GM06990 (cell line): ENCODE measurements at regions not wholly inside any gene's neighbourhood (a gene's known extent, or its start where the extent isn't known, plus 50 kb on each side); places are given as distances from the start of the nearest gene placed in this dataset.

Experiments used
- DNase-seq: peaks from one replicate; pipeline ENCODE4 v3.0.0-alpha.2; 2011; ENCODE audit not compliant: insufficient read length; ENCODE audit errors: extremely low read depth
- H3K27me3 ChIP-seq: replicated peaks from 2 replicates; pipeline ENCODE4 v1.6.0; 2011; ENCODE audit warnings: low read length; ENCODE audit not compliant: control insufficient read depth, insufficient read depth
- H3K36me3 ChIP-seq: 2 replicates; pipeline ENCODE4 v1.5.1; 2011; ENCODE audit warnings: low read length; ENCODE audit not compliant: control insufficient read depth, insufficient read depth
- H3K4me3 ChIP-seq: replicated peaks from 2 replicates; pipeline ENCODE4 v1.5.1; 2011; ENCODE audit warnings: low read depth, mild to moderate bottlenecking, control low read depth, low read length
- TF ChIP-seq, protein P1 (sequence below): IDR thresholded peaks from 2 replicates; pipeline ENCODE4 v1.5.1; 2011; ENCODE audit warnings: low read length, control low read depth, mild to moderate bottlenecking, inconsistent platforms; ENCODE audit not compliant: insufficient read depth, poor library complexity, severe bottlenecking

DNA sequence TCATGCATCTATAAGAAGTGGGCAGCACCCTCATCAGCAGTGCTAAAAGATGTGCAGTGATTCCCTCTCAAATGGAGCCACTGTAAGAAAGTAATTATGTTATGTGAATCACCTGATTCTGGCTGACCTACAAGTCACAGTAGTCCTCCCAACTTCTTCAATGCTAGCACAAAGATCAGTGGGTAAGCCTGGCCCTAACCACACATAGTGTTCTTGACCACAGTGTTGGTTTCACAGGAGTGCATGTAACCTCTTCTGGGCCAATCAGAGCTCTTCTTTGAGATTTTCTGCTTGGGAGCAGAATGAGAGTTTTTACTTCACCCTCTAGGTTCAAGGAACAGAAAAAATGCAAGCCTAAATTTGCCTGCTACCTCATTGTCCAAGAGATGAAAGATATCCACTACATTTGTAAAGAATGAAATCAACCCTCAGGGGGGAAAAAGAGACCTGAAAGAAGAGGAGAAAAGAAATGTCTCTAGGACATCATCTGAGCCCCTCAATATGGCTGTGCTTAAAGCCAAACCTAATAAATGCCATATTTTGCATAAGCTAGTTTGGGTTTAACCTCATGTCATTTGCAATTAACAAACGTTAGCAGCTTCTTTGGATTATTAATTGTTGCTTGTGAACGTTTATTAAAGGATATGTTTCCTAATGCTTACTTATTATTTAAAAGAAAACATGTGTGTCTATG lies 65.3 kb upstream of the ADRB2 start:
- TF ChIP-seq, protein P1, sequence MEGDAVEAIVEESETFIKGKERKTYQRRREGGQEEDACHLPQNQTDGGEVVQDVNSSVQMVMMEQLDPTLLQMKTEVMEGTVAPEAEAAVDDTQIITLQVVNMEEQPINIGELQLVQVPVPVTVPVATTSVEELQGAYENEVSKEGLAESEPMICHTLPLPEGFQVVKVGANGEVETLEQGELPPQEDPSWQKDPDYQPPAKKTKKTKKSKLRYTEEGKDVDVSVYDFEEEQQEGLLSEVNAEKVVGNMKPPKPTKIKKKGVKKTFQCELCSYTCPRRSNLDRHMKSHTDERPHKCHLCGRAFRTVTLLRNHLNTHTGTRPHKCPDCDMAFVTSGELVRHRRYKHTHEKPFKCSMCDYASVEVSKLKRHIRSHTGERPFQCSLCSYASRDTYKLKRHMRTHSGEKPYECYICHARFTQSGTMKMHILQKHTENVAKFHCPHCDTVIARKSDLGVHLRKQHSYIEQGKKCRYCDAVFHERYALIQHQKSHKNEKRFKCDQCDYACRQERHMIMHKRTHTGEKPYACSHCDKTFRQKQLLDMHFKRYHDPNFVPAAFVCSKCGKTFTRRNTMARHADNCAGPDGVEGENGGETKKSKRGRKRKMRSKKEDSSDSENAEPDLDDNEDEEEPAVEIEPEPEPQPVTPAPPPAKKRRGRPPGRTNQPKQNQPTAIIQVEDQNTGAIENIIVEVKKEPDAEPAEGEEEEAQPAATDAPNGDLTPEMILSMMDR: no peak
- Histone ChIP-seq H3K36me3 (no peaks in the 10 kb centered on the region), H3K27me3 (no peaks in the 10 kb centered on the region), H3K4me3 (no peak overlapping the region)
- peak; percentile 26 for DNase-seq

DNA sequence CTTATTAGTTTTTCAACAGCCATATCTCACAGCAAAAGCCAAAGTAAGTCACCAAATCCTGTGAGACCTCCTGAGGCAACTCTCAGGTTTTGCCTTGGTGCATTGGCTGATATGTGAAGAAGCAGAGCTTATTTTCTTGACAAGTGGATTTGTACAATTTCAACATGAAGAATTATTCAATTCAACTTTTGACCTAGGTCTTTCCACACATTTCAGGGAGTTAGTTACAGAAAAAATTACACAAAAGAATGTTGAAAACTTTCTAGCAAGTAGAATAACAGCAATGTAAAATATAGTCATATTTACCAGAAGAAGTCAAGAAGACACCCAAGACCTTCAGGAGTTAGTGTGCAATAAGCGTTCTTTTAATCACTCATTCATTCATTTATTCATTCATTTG lies 62.4 kb upstream of the ADRB2 start:
- H3K4me3 ChIP-seq: no peak overlapping the region

DNA sequence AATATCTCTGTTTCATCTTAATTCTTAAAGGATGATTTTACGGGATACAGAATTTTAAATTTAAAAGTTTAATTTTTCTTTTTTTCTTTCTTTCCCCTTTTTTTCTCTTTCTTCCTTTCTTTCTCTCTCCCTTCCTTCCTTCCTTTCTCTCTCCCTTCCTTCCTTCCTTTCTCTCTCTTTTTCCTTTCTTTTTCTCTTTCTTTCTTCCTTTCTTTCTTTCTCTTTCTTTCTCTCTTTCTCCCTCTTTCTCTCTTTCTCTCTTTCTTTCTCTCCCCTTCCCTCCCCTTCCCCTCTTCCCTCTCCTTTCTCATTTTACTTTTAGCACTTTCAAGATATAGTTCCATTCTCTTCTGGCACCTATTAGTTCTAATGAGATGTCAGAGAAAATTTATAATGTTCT lies 61.4 kb upstream of the ADRB2 start:
- TF ChIP-seq, protein P1: no peak
- no peak for DNase-seq
- Histone ChIP-seq H3K27me3 (no peaks in the 10 kb centered on the region), H3K36me3 (no peaks in the 10 kb centered on the region), H3K4me3 (no peak overlapping the region)

More for the DNA sequence above, 62.4 kb upstream of the ADRB2 start:
- no peaks in the 10 kb centered on the region for H3K36me3 ChIP-seq
- H3K27me3 ChIP-seq: no peaks in the 10 kb centered on the region
- DNase-seq: no peak
- TF ChIP-seq, protein P1: no peak

DNA sequence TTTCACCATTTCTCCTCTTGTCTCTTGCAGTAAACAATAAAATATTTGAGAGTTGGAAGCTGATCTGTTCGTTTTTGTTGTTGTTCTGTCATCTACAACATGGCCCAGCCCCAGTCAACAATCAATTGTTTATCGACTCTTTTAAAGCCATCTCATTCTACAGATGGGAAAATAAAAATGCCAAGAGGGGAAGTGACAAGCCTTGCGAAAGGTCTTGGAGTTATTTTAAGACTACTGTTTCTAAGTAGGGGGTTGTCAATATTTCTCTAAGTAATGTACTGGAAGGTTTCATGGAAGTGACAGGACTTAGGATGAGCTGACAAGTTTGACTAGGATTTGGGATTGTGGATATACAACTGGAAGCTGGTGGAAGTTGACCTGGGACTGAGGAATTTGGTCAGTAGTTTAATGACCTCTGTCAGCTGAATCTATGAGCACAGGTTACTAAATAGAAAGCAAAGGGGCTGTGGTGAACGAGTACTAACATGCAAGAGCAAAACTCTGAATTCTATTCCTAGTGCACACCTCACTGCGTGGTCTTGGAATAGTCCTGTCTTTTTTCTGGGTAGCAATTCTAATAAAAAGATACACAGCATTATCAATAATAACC lies 57.5 kb upstream of the ADRB2 start:
- H3K27me3 ChIP-seq: no peaks in the 10 kb centered on the region; the same call in 1 of the 2 replicates
- TF ChIP-seq, protein P1: no peak
- H3K36me3 ChIP-seq: no peaks in the 10 kb centered on the region
- no peak for DNase-seq
- no peak overlapping the region for H3K4me3 ChIP-seq

DNA sequence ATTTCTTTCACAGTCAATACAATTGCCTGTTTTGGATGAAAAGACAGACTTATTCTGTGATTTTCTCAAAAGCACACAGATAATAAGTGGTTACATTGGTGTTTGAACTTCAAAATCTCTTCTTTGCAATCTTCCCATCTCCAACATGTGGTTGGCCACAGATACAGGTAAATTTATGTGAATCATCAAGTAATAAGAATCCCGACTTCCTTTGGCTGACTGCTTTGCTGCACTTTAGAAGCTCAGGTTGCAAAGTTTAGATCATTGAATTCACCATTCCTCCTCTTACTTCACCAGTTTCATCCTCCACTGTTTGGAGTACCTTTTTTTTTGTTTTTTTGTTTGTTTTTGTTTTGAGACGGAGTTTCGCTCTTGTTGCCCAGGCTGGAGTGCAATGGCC lies 56.5 kb upstream of the ADRB2 start:
- Histone ChIP-seq H3K4me3 (no peak overlapping the region), H3K36me3 (no peaks in the 10 kb centered on the region), H3K27me3 (no peaks in the 10 kb centered on the region; the same call in 1 of the 2 replicates)
- TF ChIP-seq, protein P1: no peak
- no peak for DNase-seq

DNA sequence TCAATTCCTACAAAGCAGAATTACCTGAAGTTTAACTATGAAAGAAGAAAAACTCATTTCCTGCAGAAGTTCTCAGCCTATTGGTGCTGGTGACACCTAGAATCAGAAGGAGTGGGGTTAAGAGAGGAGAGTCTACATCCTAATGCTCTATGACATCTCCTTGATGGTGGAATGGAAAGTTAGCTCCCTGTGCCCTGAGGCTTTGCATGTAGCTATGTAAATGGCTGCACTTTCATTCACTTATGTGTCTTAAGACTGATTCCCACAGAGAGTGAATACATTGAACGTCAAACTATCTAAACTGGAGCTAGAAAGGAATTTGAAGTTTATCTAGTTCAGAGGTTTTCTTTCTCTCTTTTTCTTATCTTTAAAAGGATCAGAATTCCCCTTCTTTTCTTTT lies 52.1 kb upstream of the ADRB2 start:
- DNase-seq: no peak
- Histone ChIP-seq H3K4me3 (no peak overlapping the region), H3K36me3 (no peaks in the 10 kb centered on the region), H3K27me3 (no peaks in the 10 kb centered on the region; the same call in 1 of the 2 replicates)
- TF ChIP-seq, protein P1: no peak
